Hepatocyte (in vitro differentiated cells): ENCODE measurements at regions not wholly inside any gene's neighbourhood (a gene's known extent, or its start where the extent isn't known, plus 50 kb on each side); places are given as distances from the start of the nearest gene placed in this dataset.

ENCODE experiments used
- EZH2 ChIP-seq: fragments of 200-600 bp; sonication (generic); IDR thresholded peaks from 2 replicates; pipeline ENCODE4 v1.6.1; 2016; ENCODE audit warnings: antibody characterized with exemption, mild to moderate bottlenecking, borderline replicate concordance
- TF ChIP-seq, protein P1 (sequence below): fragments of 200-600 bp; sonication (generic); IDR thresholded peaks from 2 replicates; pipeline ENCODE4 v1.5.1; 2016; ENCODE audit warnings: antibody characterized with exemption, mild to moderate bottlenecking; ENCODE audit not compliant: poor library complexity

DNA sequence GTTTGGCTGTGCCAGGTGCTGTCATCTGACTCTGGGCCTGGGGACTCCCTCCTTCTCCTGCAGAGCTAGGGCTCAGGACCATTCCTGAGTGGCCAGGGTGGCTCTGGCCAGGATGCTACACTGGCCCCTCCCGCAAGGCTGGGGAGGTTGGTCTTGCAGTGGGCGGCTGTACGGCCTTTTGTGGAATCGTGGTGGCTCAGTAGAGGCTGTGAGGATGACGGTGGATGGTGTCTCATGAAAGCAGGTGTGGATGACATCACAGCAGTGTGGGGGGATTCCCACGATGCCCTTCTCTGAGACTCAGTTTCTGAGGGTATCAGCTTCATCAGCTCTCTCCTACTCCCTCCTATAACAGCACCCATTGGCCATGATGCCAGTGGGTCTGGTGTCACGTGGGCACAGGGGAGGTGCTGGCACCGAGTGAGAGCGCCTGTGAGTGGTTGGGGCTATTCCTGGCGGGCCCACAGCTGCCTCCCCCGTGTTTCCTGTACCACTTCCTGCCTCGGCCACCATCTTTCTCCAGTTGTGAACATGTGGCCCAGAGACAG is 144.2 kb upstream of the HDAC4 start:
- no peak for TF ChIP-seq EZH2
- TF ChIP-seq, protein P1, sequence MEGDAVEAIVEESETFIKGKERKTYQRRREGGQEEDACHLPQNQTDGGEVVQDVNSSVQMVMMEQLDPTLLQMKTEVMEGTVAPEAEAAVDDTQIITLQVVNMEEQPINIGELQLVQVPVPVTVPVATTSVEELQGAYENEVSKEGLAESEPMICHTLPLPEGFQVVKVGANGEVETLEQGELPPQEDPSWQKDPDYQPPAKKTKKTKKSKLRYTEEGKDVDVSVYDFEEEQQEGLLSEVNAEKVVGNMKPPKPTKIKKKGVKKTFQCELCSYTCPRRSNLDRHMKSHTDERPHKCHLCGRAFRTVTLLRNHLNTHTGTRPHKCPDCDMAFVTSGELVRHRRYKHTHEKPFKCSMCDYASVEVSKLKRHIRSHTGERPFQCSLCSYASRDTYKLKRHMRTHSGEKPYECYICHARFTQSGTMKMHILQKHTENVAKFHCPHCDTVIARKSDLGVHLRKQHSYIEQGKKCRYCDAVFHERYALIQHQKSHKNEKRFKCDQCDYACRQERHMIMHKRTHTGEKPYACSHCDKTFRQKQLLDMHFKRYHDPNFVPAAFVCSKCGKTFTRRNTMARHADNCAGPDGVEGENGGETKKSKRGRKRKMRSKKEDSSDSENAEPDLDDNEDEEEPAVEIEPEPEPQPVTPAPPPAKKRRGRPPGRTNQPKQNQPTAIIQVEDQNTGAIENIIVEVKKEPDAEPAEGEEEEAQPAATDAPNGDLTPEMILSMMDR: no peak
